Natural killer cell (primary cell): ENCODE measurements at regions not wholly inside any gene's neighbourhood (a gene's known extent, or its start where the extent isn't known, plus 50 kb on each side); places are given as distances from the start of the nearest gene placed in this dataset.

ENCODE experiments used
- ATAC-seq, 3 donors: fragments of 150-1000 bp in 2 of 3; fragments of 200-7000 bp in 1 of 3; cut with Tn5 transposase; 1 replicate in 1 of 3; 2 replicates in 2 of 3; pipeline ENCODE4 v1.10.0; 2021; ENCODE audit warnings: mild to moderate bottlenecking in 2 of 3, moderate library complexity in 2 of 3
- DNase-seq, 2 donors: peaks; one replicate each; pipeline versions ENCODE4 v3.0.0 to v3.0.0-alpha.2; 2013 to 2021; ENCODE audit warnings: mixed read lengths in 1 of 2
- H3K27ac ChIP-seq: one replicate; pipeline ENCODE4 v1.5.1; 2013; ENCODE audit warnings: mild to moderate bottlenecking, low read length
- H3K27me3 ChIP-seq: one replicate; pipeline ENCODE4 v1.6.1; 2013; ENCODE audit warnings: low read length; ENCODE audit not compliant: control insufficient read depth, insufficient read depth
- H3K36me3 ChIP-seq: one replicate; pipeline ENCODE4 v1.6.1; 2013; ENCODE audit warnings: low read length; ENCODE audit not compliant: control insufficient read depth, insufficient read depth
- H3K4me1 ChIP-seq: one replicate; pipeline ENCODE4 v1.6.1; 2013; ENCODE audit warnings: low read length; ENCODE audit not compliant: control insufficient read depth, insufficient read depth
- H3K4me3 ChIP-seq: one replicate; pipeline ENCODE4 v1.5.1; 2013; ENCODE audit warnings: low read length
- H3K9me3 ChIP-seq: one replicate; pipeline ENCODE4 v1.6.1; 2013; ENCODE audit warnings: low read length; ENCODE audit not compliant: control insufficient read depth, insufficient read depth
- H3K27ac Mint-ChIP-seq, 2 donors: one replicate each; pipeline ENCODE4 v1.8.0; 2022; ENCODE audit warnings: mild to moderate bottlenecking in 2 of 2, mixed read lengths in 2 of 2, moderate library complexity in 1 of 2
- H3K27me3 Mint-ChIP-seq, 2 donors: one replicate each; pipeline ENCODE4 v1.8.0; 2022; ENCODE audit warnings: low read depth in 2 of 2, mixed read lengths in 2 of 2
- H3K36me3 Mint-ChIP-seq: one replicate; pipeline ENCODE4 v1.8.0; 2022; ENCODE audit warnings: mixed read lengths
- H3K4me1 Mint-ChIP-seq, 2 donors: one replicate each; pipeline ENCODE4 v1.8.0; 2022; ENCODE audit warnings: mixed read lengths in 2 of 2
- H3K4me3 Mint-ChIP-seq: one replicate; pipeline ENCODE4 v1.8.0; 2022; ENCODE audit warnings: mild to moderate bottlenecking, moderate library complexity, mixed read lengths
- H3K9me3 Mint-ChIP-seq, 2 donors: one replicate each; pipeline ENCODE4 v1.8.0; 2022; ENCODE audit warnings: mixed read lengths in 2 of 2
- CTCF ChIP-seq: fragments of 200-600 bp; IDR thresholded peaks from one replicate; pipeline ENCODE4 v1.8.0; 2022; ENCODE audit warnings: antibody characterized with exemption
- whole genome bisulfite sequencing: methylation state at CpG from one replicate; pipeline ENCODE4 v1.1.7; 2013; ENCODE audit warnings: missing lambda C conversion rate; ENCODE audit not compliant: insufficient coverage; 5-methylcytosine and 5-hydroxymethylcytosine counted together
- intact Hi-C: fragments of 100-400 bp; cut with micrococcal nuclease; formaldehyde crosslinking; loops from one replicate; pipeline ENCODE4 v1.14.2; 2022

- Histone ChIP-seq H3K36me3 (no peaks in the 10 kb centered on the region), H3K27ac (no peak overlapping the region), H3K4me3 (no peak overlapping the region), H3K4me1 (no peaks in the 10 kb centered on the region), H3K27me3 (no peaks in the 10 kb centered on the region), H3K9me3 (no peaks in the 10 kb centered on the region)
- H3K27ac Mint-ChIP-seq: no peak overlapping the region
- no peaks in the 10 kb centered on the region for H3K9me3 Mint-ChIP-seq
- H3K27me3 Mint-ChIP-seq: peaks cover 0 to 5% of the 10 kb centered on the region in 2 donors
- DNase-seq (no peak), ATAC-seq (no peak)
- no peaks in the 10 kb centered on the region for H3K36me3 Mint-ChIP-seq
- intact Hi-C loops: no loop called here
- H3K4me3 Mint-ChIP-seq: no peak overlapping the region
- WGBS: 80% methylated on average over 5 of the region's 5 CpGs
- no peak for TF ChIP-seq CTCF
- H3K4me1 Mint-ChIP-seq: no peaks in the 10 kb centered on the region
Measured at GRCh38 chr20:61149636-61150035, 102.4 kb upstream of the CDH4 start.

- intact Hi-C loops: no loop called here
- no peaks in the 10 kb centered on the region for H3K9me3 Mint-ChIP-seq
- Histone ChIP-seq H3K27ac (no peak overlapping the region), H3K36me3 (no peaks in the 10 kb centered on the region), H3K27me3 (no peaks in the 10 kb centered on the region), H3K4me1 (peaks cover 7% of the 10 kb centered on the region), H3K4me3 (no peak overlapping the region), H3K9me3 (no peaks in the 10 kb centered on the region)
- H3K27ac Mint-ChIP-seq: no peak overlapping the region
- H3K27me3 Mint-ChIP-seq: peaks cover 4 to 9% of the 10 kb centered on the region in 2 donors
- WGBS: 91% methylated on average over 8 of the region's 8 CpGs
- ATAC-seq: no peak
- no peaks in the 10 kb centered on the region for H3K36me3 Mint-ChIP-seq
- no peak for DNase-seq
- H3K4me1 Mint-ChIP-seq: no peaks in the 10 kb centered on the region
- TF ChIP-seq CTCF: no peak
- no peak overlapping the region for H3K4me3 Mint-ChIP-seq
Measured at GRCh38 chr20:61157301-61157700, 94.8 kb upstream of the CDH4 start.

GRCh38 chr20:61159957-61160686, 91.9 kb upstream of the CDH4 start:
- H3K27me3 Mint-ChIP-seq: peaks cover 4 to 10% of the 10 kb centered on the region in 2 donors
- peaks cover 15% of the 10 kb centered on the region for H3K4me1 ChIP-seq
- H3K36me3 ChIP-seq: no peaks in the 10 kb centered on the region
- H3K9me3 Mint-ChIP-seq: no peaks in the 10 kb centered on the region
- no peaks in the 10 kb centered on the region for H3K4me1 Mint-ChIP-seq
- DNase-seq: no peak
- intact Hi-C loops: no loop called here
- no peaks in the 10 kb centered on the region for H3K27me3 ChIP-seq
- no peak overlapping the region for H3K4me3 ChIP-seq
- H3K27ac ChIP-seq: no peak overlapping the region
- no peaks in the 10 kb centered on the region for H3K36me3 Mint-ChIP-seq
- no peak overlapping the region for H3K27ac Mint-ChIP-seq
- WGBS: 55% methylated on average over 16 of the region's 17 CpGs
- no peaks in the 10 kb centered on the region for H3K9me3 ChIP-seq
- no peak for TF ChIP-seq CTCF
- H3K4me3 Mint-ChIP-seq: no peak overlapping the region
- ATAC-seq: no peak
